ENCODE measurements at regions not wholly inside any gene's neighbourhood (a gene's known extent, or its start where the extent isn't known, plus 50 kb on each side); places are given as distances from the start of the nearest gene placed in this dataset.
A peak's percentile ranks its signal among the peaks of the same experiment; 100 is the strongest.

- TF ChIP-seq CTCF (IDR thresholded peaks at IDR 0.05; ENCODE audit: low read depth, low read length) (no peak), EZH2phosphoT487 (IDR thresholded peaks at IDR 0.05; ENCODE audit: low read depth) (no peak)
- no peaks in the 10 kb centered on the region for H3K36me3 ChIP-seq (replicated peaks; ENCODE audit: low read depth, low read length)
- no peaks in the 10 kb centered on the region for H3K4me1 ChIP-seq (ENCODE audit: low read length)
- no peak overlapping the region for H3K9ac ChIP-seq (ENCODE audit: low read length)
- no peak overlapping the region for H2AFZ ChIP-seq (ENCODE audit: low read depth, low read length)
- no peak overlapping the region for H3K4me3 ChIP-seq (ENCODE audit: low read length)
- H4K20me1 ChIP-seq (ENCODE audit: insufficient read depth, low read length): no peaks in the 10 kb centered on the region
- H3K27ac ChIP-seq (ENCODE audit: low read length): no peak overlapping the region
- no peaks in the 10 kb centered on the region for H3K9me3 ChIP-seq (ENCODE audit: insufficient read depth, low read length)
- no peak overlapping the region for H3K4me2 ChIP-seq (ENCODE audit: low read length)
- no peaks in the 10 kb centered on the region for H3K79me2 ChIP-seq (ENCODE audit: low read length)
- H3K27me3 ChIP-seq (ENCODE audit: low read depth, low read length): peaks cover 44% of the 10 kb centered on the region
These were observed 220.1 kb upstream of the PROX1 start for GRCh38 chr1:213767683-213768082.

GRCh38 chr1:213772128-213773063, 215.4 kb upstream of the PROX1 start:
- Histone ChIP-seq H3K36me3 (replicated peaks; ENCODE audit: low read depth, low read length) (no peaks in the 10 kb centered on the region), H3K4me3 (ENCODE audit: low read length) (no peak overlapping the region)

DNA sequence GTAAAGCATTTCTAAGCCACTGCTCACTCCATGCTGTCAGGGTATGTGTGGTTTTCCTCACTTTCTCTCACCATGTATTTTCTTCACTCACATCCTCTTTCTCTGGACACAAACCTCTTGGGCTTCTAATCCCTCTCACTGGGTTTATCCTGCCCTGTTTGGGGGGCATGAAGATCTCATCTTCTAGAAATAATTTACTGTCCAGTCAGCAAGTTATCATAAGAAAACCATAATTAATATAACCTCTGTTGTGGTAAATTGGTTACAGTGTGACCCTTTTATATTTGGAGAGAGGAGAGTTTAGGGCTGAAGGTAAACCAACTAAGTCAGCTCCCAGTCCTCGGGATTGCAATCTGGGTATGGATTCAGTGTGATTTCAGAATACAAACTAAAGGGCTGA, 213.8 kb upstream of the PROX1 start:
- H3K27ac ChIP-seq (ENCODE audit: low read length): no peak overlapping the region
- H3K27me3 ChIP-seq (ENCODE audit: low read depth, low read length): peaks cover 27% of the 10 kb centered on the region
- no peak overlapping the region for H3K9ac ChIP-seq (ENCODE audit: low read length)
- peaks cover 5% of the 10 kb centered on the region; the same call in 1 of the 2 replicates for H3K4me1 ChIP-seq (ENCODE audit: low read length)
- no peak overlapping the region for H2AFZ ChIP-seq (ENCODE audit: low read depth, low read length)
- H4K20me1 ChIP-seq (ENCODE audit: insufficient read depth, low read length): no peaks in the 10 kb centered on the region
- H3K4me3 ChIP-seq (ENCODE audit: low read length): no peak overlapping the region
- no peaks in the 10 kb centered on the region for H3K36me3 ChIP-seq (replicated peaks; ENCODE audit: low read depth, low read length)
- H3K79me2 ChIP-seq (ENCODE audit: low read length): no peaks in the 10 kb centered on the region
- H3K9me3 ChIP-seq (ENCODE audit: insufficient read depth, low read length): no peaks in the 10 kb centered on the region
- no peak overlapping the region for H3K4me2 ChIP-seq (ENCODE audit: low read length)
- TF ChIP-seq EZH2phosphoT487 (IDR thresholded peaks at IDR 0.05; ENCODE audit: low read depth) (no peak), CTCF (IDR thresholded peaks at IDR 0.05; ENCODE audit: low read depth, low read length) (no peak)

More at GRCh38 chr1:213772128-213773063, 215.4 kb upstream of the PROX1 start:
- Histone ChIP-seq H3K27ac (ENCODE audit: low read length) (no peak overlapping the region), H3K4me1 (ENCODE audit: low read length) (peaks cover 5% of the 10 kb centered on the region; the same call in 1 of the 2 replicates), H3K27me3 (ENCODE audit: low read depth, low read length) (peaks cover 39% of the 10 kb centered on the region), H3K4me2 (ENCODE audit: low read length) (no peak overlapping the region), H3K79me2 (ENCODE audit: low read length) (no peaks in the 10 kb centered on the region), H2AFZ (ENCODE audit: low read depth, low read length) (no peak overlapping the region), H3K9me3 (ENCODE audit: insufficient read depth, low read length) (no peaks in the 10 kb centered on the region), H3K9ac (ENCODE audit: low read length) (no peak overlapping the region), H4K20me1 (ENCODE audit: insufficient read depth, low read length) (no peaks in the 10 kb centered on the region)
- TF ChIP-seq CTCF (IDR thresholded peaks at IDR 0.05; ENCODE audit: low read depth, low read length) (no peak), EZH2phosphoT487 (IDR thresholded peaks at IDR 0.05; ENCODE audit: low read depth) (no peak)

DNA sequence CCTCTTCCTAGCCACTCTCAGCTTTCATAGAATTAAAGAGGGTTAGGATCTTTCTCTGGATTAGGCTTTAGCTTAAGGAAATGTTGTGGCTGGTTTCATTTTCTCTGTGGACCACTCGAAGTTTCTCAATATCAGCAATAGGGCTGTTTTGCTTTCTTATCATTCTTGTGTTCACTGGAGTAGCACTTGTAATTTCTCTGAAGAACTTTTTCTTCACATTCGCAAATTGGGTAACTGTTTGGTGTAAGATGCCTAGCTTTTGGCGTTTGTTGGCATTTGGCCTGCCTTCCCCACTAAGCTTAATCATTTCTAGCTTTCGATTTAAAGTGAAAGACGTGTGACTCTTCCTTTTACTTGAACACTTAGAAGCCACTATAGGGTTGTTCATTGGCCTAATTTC, 210.8 kb upstream of the PROX1 start:
- TF ChIP-seq EZH2phosphoT487 (IDR thresholded peaks at IDR 0.05; ENCODE audit: low read depth) (no peak), CTCF (IDR thresholded peaks at IDR 0.05; ENCODE audit: low read depth, low read length) (no peak)
- no peaks in the 10 kb centered on the region for H3K79me2 ChIP-seq (ENCODE audit: low read length)
- H3K9ac ChIP-seq (ENCODE audit: low read length): no peak overlapping the region
- peak overlapping the region; percentile 39 for H3K4me2 ChIP-seq (ENCODE audit: low read length)
- H3K27me3 ChIP-seq (ENCODE audit: low read depth, low read length): peaks cover 36% of the 10 kb centered on the region; the same call in 1 of the 2 replicates
- H2AFZ ChIP-seq (ENCODE audit: low read depth, low read length): no peak overlapping the region
- no peaks in the 10 kb centered on the region for H3K9me3 ChIP-seq (ENCODE audit: insufficient read depth, low read length)
- H4K20me1 ChIP-seq (ENCODE audit: insufficient read depth, low read length): no peaks in the 10 kb centered on the region
- no peaks in the 10 kb centered on the region for H3K36me3 ChIP-seq (replicated peaks; ENCODE audit: low read depth, low read length)
- peaks cover 5% of the 10 kb centered on the region; the same call in 1 of the 2 replicates for H3K4me1 ChIP-seq (ENCODE audit: low read length)
- no peak overlapping the region for H3K27ac ChIP-seq (ENCODE audit: low read length)
- H3K4me3 ChIP-seq (ENCODE audit: low read length): peak overlapping the region; percentile 27; the same call in 1 of the 2 replicates
